ENCODE measurements at regions not wholly inside any gene's neighbourhood (a gene's known extent, or its start where the extent isn't known, plus 50 kb on each side); places are given as distances from the start of the nearest gene placed in this dataset.
"Not testable (repeated sequence)": the region's sequence is repeated elsewhere in the genome, so short reads cannot be mapped to it uniquely, and the experiment has no call there.

GRCh38 chr15:96877442-96877841 lies 546.9 kb downstream of the NR2F2 start:
- TF ChIP-seq REST (IDR thresholded peaks at IDR 0.05; ENCODE audit: borderline replicate concordance); REST (CRISPR knock-in tag; IDR thresholded peaks at IDR 0.05; ENCODE audit: low read depth); EZH2 (IDR thresholded peaks at IDR 0.05; ENCODE audit: borderline replicate concordance, low read depth, low read length); ATF1 (CRISPR knock-in tag; IDR thresholded peaks at IDR 0.05); ATF1 (tag; IDR thresholded peaks at IDR 0.05); PHB2 (IDR thresholded peaks at IDR 0.05; ENCODE audit: low read depth): not testable (repeated sequence)

Data from K562 (cell line).